ENCODE measurements at regions not wholly inside any gene's neighbourhood (a gene's known extent, or its start where the extent isn't known, plus 50 kb on each side); places are given as distances from the start of the nearest gene placed in this dataset.
"Not testable (repeated sequence)": the region's sequence is repeated elsewhere in the genome, so short reads cannot be mapped to it uniquely, and the experiment has no call there.

GRCh38 chr13:44148159-44148914, 225.3 kb upstream of the SERP2 start:
- DNase-seq (ENCODE audit: low read depth), result peak; percentile 85

GRCh38 chr13:44149231-44149630, 224.4 kb upstream of the SERP2 start:
- DNase-seq (ENCODE audit: low read depth), result not testable (repeated sequence)

GRCh38 chr13:44149821-44150220, 223.8 kb upstream of the SERP2 start:
- no peak for DNase-seq (ENCODE audit: low read depth)

- DNase-seq (ENCODE audit: low read depth), result no peak
Measured at GRCh38 chr13:44151474-44151873, 222.2 kb upstream of the SERP2 start.

GRCh38 chr13:44153496-44153895, 220.1 kb upstream of the SERP2 start:
- DNase-seq (ENCODE audit: low read depth), result no peak

- no peak for DNase-seq (ENCODE audit: low read depth)
Measured at GRCh38 chr13:44155422-44156293, 218.0 kb upstream of the SERP2 start.

GRCh38 chr13:44156294-44156658, 217.3 kb upstream of the SERP2 start:
- DNase-seq (ENCODE audit: low read depth), result no peak

- DNase-seq (ENCODE audit: low read depth), result no peak
Measured at GRCh38 chr13:44157606-44158005, 216.0 kb upstream of the SERP2 start.

GRCh38 chr13:44158098-44158521, 215.5 kb upstream of the SERP2 start:
- no peak for DNase-seq (ENCODE audit: low read depth)

- peak; percentile 83 for DNase-seq (ENCODE audit: low read depth)
Measured at GRCh38 chr13:44158881-44159632, 214.6 kb upstream of the SERP2 start.

- DNase-seq (ENCODE audit: low read depth), result peak; percentile 93
Measured at GRCh38 chr13:44159633-44160279, 213.9 kb upstream of the SERP2 start.

- DNase-seq (ENCODE audit: low read depth), result peak; percentile 66
Measured at GRCh38 chr13:44160591-44161191, 212.9 kb upstream of the SERP2 start.

GRCh38 chr13:44163108-44163507, 210.5 kb upstream of the SERP2 start:
- no peak for DNase-seq (ENCODE audit: low read depth)

- no peak for DNase-seq (ENCODE audit: low read depth)
Measured at GRCh38 chr13:44165221-44165888, 208.3 kb upstream of the SERP2 start.

- no peak for DNase-seq (ENCODE audit: low read depth)
Measured at GRCh38 chr13:44165889-44166496, 207.6 kb upstream of the SERP2 start.

GRCh38 chr13:44169018-44169911, 204.4 kb upstream of the SERP2 start:
- DNase-seq (ENCODE audit: low read depth), result peak; percentile 16

GRCh38 chr13:44170731-44171130, 202.9 kb upstream of the SERP2 start:
- no peak for DNase-seq (ENCODE audit: low read depth)

GRCh38 chr13:44171156-44171555, 202.5 kb upstream of the SERP2 start:
- DNase-seq (ENCODE audit: low read depth), result no peak

GRCh38 chr13:44171861-44172260, 201.8 kb upstream of the SERP2 start:
- no peak for DNase-seq (ENCODE audit: low read depth)
